HG03103 (cell line): ENCODE measurements at regions not wholly inside any gene's neighbourhood (a gene's known extent, or its start where the extent isn't known, plus 50 kb on each side); places are given as distances from the start of the nearest gene placed in this dataset.

Experiments
- ATAC-seq: cut with Tn5 transposase; IDR thresholded peaks from one replicate; pipeline ENCODE4 v1.9.1; 2021; ENCODE audit warnings: low read depth; ENCODE audit not compliant: unreplicated experiment

DNA sequence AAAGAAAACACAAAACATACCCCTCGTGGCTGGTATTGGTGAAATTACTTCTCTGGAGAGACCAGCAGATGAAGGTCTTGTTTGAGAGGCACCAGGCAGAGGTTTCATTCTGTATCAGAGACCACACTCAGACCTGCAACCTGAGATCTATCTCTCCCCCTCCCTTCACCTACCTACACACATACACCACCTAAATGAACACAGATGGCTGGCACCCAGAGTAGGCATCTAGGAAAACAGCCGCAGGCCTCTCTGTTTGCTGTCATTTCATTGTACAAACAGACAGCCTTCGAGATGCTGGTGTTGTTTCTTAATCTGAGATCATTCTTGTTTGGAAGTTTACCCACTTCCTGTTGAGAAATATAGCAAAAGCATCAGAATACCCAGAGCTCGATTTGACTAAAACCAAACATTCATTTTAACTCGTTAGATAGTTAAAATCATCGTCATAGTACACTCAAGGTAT is 173.9 kb upstream of the SLC25A13 start:
- peak; percentile 61 for ATAC-seq

DNA sequence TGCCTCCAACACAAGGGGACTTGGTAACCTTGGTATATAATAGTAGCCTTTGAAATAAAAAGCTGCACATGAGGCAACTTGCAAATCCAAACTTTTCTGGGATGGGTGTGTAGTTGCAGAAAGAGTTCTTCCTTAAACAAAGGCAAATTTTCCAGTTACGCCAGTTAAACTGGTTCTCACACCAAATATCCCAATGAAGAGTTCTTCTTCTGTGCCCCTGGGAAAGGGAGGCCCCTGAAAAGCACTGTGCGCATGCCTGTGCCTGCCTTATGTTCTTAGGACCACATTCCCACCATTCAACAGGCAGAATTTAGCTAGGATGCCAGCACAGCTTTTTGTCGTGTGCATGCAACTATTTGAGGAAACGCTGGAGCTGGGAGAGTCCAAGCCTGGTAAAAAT is 164.8 kb upstream of the SLC25A13 start:
- no peak for ATAC-seq

DNA sequence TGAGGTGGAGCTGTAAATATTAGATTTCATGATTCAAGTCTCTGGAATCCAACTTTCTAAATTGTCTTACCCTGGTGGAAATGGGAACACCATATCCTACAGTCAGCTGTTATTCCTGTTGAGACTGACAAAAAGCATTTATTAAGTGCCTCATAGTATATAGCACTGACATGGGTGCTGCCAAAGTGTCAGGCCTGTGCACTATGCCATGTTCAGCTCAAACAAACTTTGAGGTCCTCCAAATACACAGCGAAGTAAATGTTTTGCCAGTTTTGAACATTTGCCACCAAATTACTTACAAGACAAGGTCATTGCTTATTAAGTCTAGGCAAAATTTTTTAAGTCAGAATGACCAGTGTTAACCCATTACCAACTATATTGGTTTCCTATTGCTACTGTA is 162.9 kb upstream of the SLC25A13 start:
- ATAC-seq, result no peak

DNA sequence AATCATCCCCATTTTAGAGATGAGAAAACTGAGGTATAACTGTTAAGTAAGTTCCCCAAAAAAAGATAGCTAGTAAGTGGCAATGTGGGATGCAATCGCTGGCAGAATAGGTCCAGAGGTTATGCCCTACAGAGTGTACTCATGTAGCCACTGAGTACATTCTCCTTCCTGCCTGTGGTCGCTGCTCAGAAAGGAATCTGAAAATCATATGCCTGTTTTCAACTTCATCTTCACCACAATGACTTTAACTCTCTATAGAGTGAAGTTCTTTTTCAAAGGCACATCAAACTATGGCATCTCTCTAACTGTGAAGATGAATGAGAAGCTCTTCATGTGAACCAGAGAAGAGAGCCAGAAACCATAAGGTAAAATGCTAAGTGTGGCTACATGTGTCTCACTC is 162.2 kb upstream of the SLC25A13 start:
- no peak for ATAC-seq

DNA sequence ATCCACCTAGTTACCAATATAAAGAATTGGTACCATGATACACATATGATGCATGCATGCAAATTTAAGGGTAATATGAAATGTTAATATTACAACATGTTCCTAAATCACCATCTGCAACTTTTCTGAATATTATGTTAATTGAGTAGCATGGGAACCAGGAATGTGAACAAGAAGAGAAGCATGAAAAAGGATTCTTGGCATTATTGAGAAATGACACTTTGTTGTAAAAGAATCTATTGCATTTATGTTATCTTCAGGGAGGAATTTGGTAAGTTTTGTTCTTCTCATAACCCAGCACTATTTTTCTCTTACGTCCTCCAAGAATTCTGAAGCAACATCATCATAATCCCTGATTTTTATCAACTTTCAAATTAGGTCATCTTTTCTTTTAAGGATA is 159.9 kb upstream of the SLC25A13 start:
- ATAC-seq, result no peak

DNA sequence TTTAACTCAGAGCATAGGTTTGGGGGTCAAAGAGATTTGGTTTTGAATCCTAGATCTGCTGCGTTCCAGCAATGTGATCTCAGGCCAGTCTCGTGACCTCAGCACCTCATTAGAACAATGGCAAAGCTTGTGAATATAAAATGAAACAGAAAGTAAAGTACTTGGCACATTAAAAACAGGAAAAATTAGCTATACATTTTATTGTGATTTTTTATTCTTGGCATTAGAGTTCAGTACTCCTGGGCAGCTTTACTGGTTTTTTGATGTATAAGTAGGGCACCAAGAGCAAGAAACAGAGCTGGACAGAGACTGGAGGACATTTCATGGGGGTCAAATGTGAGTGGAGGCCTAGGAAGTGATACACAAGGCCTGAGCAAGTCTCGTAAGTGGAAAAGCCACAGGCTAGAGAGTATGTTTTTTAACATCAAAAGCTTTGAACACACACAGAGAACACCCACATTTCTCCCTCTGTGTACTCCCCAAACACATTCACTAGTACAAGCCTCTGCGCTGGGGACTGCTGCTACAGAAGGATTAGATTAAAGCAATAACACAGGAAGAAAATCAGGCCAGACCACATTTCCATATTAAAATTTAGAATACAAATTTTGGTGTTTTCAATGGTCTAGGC is 157.2 kb upstream of the SLC25A13 start:
- no peak for ATAC-seq

DNA sequence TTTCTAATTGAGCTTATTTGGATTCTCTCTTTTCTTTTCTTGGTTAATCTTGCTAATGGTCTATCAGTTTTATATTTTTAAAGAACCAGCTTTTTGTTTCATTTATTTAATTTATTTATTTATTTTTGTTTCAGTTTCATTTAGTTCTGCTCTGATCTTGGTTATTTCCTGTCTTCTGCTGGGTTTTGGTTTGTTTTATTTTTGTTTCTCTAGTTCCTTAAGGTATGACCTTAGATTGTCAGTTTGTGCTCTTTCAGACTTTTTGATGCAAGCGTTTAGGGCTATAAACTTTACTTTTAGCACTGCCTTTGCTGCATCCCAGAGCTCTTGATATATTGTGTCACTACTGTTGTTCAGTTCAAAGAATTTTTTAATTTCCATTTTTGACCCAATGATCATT is 149.7 kb upstream of the SLC25A13 start:
- no peak for ATAC-seq

DNA sequence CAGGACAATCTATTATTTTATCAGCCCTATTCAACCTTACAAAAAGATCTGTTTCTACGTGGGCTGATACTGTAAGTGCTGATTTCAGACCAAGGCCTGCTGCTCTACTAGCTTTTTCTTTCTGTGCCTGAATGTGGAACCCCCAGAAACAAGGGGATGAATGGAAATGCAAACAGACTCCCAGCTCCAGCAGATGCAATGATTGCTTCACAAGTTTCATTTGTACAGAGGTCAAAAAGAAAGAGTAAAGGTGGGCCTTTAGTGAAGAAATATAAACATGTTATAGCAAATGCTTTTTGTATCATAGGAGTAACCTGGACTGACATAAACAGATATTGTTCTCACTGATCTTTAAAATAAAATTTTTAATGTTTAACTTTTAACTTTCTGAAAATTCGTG is 130.2 kb upstream of the SLC25A13 start:
- ATAC-seq, result no peak

DNA sequence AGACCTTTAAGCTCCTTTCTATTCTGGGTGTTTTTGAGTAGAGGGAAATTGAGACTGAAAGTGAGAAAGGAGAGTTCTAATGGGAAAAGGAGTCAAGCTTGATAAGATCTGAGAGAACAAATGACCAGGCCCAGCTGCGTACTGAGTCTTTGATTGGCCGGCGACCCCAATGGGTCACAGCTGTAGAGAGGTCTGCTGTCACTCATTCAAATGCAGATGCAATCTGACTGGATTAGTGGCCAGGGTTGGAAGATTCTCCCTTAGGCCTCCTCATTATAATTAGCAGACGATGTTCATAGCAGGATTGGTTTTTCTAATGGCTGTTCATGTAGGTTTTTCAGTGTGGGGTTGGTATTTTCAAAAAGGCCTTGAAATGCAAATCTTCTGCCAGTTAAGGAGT is 127.2 kb upstream of the SLC25A13 start:
- ATAC-seq, result no peak

DNA sequence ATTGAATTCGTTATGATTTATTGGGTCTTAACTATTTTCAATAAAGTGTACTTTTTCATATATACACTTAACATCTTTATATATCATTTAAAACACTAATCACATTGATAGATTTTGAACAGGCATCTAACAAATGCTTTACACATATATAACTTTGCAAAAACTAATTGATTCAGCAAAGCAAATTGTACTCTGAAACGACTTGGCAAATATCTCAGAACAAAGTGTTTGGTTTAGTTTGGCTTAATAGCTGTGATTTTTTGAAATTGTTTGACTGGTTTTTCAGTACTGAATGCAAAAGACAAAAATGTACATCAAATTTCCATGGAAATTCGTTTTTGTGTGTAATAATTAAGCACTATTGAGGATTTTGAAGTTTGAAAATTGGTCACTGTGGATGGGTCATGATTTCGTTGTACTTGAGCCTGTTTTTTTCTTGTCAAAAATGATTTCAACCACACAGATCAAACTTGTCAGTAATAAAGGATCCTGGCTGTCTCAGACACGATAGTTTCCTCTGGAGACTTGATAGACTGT is 125.3 kb upstream of the SLC25A13 start:
- ATAC-seq, result no peak

DNA sequence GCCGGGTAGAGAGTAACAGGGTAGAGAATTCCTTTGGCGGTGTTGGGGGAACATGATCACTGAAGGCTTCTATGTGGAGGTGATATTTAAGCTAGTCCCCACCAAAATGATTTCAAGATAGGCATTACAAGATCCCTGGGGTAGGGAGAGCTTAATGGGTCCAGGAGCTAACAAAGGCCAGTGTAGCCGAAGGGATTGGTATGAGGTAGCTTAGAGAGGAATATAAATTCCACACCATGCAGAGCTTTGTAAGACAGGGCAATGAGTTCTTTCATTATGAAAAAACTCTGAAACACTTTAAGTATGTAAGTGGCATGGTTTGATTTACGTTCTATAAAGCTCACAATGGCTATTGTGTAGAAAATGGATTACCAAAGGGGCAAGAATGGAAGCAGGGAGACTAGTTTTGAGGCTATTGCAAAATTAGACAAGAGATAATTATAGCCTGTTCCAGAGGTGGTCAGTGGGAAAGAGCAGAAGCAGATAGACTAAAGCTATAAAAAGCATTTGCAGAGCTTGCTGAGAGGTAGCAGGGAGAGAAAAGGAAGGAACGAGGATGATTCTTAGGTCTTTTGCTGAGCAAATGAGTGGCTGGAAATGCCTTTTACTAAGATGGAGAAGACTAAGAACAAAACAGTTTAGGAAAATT is 119.7 kb upstream of the SLC25A13 start:
- ATAC-seq, result no peak

DNA sequence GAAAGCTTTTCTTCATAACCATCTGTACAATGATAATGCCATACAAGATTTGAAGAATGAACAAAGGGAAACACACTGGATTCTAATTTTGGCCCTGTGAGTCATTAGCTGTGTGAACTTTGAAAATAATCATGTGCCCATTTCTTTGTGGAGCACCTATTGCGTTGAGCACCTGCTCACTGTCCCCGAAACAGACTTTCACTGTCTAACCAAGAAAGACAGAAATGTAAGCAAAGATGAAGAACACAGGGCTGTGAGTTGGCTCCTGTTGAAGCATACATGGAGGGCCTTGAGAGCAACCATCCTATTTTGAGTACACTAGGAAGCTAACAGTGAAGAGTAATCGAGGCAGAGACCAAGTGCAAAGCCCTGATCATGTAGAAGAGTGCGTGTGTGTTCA is 118.4 kb upstream of the SLC25A13 start:
- no peak for ATAC-seq

DNA sequence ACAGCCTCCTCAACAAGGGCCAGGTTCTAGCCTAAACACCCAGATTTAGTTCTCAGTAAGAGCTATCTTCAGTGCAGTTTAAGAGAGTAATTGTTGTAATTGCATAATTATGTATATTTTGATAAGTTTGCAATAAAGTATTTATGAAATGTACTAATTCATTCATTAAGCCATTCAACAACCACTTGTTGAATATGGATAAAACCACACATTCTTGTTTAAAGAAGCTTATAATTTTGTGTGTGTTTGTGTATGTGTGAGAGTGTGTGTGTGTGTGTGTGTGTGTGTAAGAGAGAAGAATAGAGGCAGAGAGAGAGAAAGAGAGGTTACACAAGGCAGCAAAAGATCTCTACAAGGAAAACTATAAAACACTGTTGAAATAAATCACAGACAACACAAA is 115.0 kb upstream of the SLC25A13 start:
- no peak for ATAC-seq

DNA sequence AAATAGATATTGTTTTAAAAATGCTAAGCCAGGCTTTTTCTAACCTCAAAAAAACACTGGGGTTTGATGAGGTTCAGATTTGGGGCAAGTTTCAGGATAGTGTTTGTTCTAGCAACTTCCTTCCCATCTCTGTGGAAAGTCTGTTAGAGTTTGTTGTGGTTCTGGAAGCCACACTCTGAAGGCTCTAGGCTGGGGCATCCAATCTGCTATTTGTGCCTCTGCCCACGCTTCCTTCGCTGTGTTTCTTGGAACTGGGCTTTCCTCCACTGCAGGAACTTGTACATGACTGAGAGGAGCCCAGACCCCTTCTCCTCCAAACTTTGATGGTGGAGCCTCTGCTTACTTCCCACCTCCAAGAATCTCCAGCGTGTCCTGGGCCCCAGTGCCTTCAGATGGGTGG is 108.5 kb upstream of the SLC25A13 start:
- ATAC-seq, result no peak

DNA sequence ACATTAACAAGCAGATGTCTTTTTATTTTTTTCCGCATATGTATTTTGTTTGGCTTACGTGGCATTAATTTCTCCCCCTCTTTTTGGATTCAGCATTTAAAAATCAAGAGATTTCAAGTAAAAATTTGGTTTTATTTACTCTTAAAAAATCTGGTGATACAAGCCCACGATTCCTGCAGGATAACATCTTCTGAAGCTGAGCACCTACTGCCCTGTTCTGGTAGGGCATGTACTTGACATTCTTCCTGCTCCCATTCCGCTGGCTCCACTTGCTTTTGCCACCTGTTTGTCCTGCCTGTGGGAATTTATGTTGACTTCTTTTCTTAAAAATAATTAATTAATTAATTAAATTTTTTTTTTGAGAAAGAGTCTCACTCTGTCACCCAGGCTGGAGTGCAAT is 105.2 kb upstream of the SLC25A13 start:
- ATAC-seq, result no peak

DNA sequence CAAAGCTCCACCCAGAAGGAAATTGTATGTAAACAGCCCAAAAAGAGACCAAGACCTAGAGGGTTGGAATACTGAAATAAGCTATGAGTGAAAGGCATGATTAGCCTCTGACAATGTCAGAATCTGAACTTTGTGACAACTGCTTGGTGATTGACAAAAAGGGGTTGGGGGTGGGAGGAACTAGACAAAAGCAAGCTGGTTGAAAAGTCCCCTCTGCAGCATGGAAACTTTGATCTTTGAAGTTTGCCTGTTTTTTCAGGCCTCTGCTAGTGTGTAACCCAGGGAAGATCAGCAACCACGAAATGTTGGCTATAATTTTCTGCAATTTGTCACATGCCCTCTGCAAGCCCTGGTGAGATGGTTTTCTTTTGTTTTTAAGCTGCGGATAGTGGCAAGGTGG is 104.8 kb upstream of the SLC25A13 start:
- ATAC-seq, result no peak

DNA sequence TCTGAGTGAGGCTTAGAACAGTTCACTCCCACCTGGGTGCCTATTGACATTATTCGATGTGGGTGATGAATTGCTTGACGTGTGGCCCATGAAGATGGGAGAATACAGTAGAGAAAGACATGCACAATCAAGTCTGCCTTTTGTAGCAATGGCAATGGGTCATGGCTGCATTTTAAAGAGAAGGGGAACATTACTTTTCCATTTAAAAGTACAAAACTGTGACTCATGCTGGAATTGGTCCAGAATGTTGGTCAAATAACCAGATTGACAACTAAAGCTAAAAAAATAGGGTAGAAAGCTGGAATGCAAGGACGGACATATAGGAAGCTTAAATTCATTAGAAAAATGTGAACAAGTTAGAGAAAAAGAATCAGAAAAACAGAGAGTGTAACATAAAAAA is 104.1 kb upstream of the SLC25A13 start:
- ATAC-seq, result no peak

DNA sequence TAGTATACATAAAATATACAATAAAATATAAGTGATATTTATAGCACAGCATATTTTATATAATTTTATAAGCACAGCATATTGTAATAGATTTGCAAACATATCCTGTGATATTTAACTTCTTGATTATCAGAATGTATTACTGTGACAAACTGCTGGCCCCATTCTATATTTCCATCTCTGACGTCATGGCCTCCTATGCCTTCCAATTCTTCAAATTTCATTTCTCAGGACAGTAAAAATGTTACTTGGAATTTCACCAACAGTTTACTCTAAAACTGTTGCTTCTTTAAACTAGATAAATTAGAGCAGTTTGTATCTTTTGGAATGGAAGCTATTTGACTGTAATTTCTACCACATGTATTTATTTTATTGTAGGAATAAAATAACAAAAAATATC is 102.5 kb upstream of the SLC25A13 start:
- no peak for ATAC-seq

DNA sequence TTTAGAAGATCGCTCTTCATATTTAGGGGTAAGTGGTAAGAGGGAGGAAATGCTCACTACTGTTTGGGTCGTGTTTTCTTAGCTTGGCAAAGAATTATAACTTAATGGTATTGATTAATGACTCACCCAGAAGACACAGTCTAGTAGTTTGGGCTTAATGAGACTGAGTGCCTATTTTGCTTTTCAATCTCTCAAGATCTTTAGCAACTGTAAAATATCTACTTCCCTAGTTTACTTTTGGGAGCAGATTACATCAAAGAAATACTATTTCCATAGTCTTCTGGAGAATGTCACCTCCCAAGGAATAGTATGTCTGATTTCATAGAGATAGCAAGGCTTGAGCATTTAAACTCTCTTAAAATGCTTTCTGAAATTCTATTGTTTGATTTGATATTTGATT is 100.5 kb upstream of the SLC25A13 start:
- no peak for ATAC-seq

DNA sequence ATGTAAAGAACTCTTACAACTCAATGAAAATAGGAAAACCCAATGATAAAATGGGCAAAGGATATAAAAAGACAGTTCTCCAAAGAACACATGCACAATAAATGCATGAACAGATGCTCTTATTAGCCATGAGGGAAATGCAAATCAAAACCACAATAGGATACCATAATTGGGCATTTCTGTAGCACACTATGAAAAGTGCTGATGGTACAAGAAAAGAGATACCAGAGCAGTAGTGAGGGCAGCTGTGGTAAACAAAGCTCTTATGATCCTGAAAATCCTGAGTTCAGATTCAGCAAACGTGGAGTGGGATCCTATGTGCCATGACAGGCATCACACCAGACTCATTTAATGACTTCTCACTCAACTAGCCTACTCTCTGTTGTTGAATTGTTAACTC is 96.7 kb upstream of the SLC25A13 start:
- ATAC-seq, result no peak

DNA sequence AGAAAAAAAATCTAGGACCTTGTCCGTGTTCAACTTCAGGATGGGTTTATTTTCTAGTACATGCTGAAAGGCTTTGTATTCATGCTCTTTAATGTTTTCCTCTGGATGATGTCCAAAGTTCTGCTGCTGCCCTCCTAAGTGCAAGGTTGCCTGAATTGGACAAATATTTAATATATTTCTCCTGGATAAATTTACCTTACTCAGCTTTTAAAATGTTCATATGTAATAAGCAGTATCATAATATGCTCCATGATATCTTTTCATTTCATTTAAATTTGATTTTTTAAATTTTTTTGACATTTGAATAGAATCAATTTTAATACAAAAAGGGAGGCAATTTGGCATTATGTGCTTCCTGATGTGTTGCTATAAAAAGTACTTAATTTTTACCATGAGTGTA is 95.9 kb upstream of the SLC25A13 start:
- ATAC-seq, result no peak

DNA sequence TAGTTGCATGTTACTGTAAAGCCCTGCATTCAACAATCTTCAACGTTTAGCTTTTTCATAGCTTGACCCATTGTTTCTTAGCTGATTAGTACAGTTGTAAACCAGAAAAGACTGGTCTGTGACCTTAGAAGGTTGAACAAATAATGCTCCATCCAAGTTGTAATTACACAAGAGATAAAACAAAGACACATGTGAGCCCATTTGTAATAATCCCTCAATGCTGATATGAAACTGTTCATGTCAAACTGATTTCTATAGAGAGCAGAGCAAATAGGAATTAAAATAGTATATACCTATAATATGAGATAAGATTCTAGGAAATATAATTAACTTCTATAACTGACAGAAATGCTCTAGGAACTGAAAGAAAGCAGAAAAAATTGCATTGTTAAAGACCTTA is 94.7 kb upstream of the SLC25A13 start:
- ATAC-seq, result no peak
